ENCODE measurements at regions not wholly inside any gene's neighbourhood (a gene's known extent, or its start where the extent isn't known, plus 50 kb on each side); places are given as distances from the start of the nearest gene placed in this dataset.

GRCh38 chr11:24064309-24064903 is 432.4 kb upstream of the LUZP2 start:
- FAIRE-seq = no peak
- H3K4me3 Mint-ChIP-seq (ENCODE audit: unreplicated experiment) = no peak overlapping the region
- TF ChIP-seq CTCF (IDR thresholded peaks at IDR 0.05; ENCODE audit: insufficient read depth, low read depth, low read length) = no peak
- no peak for TF ChIP-seq EZH2 (IDR thresholded peaks at IDR 0.05; ENCODE audit: insufficient read depth, low read length)
- H4K20me1 ChIP-seq (ENCODE audit: insufficient read depth, low read length) = no peaks in the 10 kb centered on the region
- H2AFZ ChIP-seq (ENCODE audit: low read depth, low read length) = no peak overlapping the region
- peak; percentile 23 for DNase-seq (ENCODE audit: low read depth)
- peaks cover 2% of the 10 kb centered on the region for H3K4me1 Mint-ChIP-seq (ENCODE audit: low read depth, unreplicated experiment)
- H3K9ac ChIP-seq (ENCODE audit: low read length) = no peak overlapping the region
- H3K4me1 ChIP-seq (ENCODE audit: insufficient read depth, low read length) = no peaks in the 10 kb centered on the region
- no peaks in the 10 kb centered on the region for H3K36me3 Mint-ChIP-seq (ENCODE audit: low read depth, unreplicated experiment)
- no peaks in the 10 kb centered on the region for H3K36me3 ChIP-seq (ENCODE audit: insufficient read depth, low read length)
- no peak overlapping the region for H3K4me3 ChIP-seq (ENCODE audit: insufficient read depth, low read depth, low read length)
- no peaks in the 10 kb centered on the region for H3K27me3 Mint-ChIP-seq (ENCODE audit: low read depth, unreplicated experiment)
- H3K9me3 ChIP-seq (ENCODE audit: insufficient read depth, low read depth, low read length) = no peaks in the 10 kb centered on the region
- no peaks in the 10 kb centered on the region for H3K79me2 ChIP-seq (ENCODE audit: insufficient read depth, low read length)
- H3K4me2 ChIP-seq (ENCODE audit: low read length) = peak overlapping the region; percentile 6
- H3K27ac Mint-ChIP-seq (ENCODE audit: unreplicated experiment) = no peak overlapping the region
- no peak overlapping the region for H3K27ac ChIP-seq (ENCODE audit: low read depth, low read length)
- no peaks in the 10 kb centered on the region for H3K27me3 ChIP-seq (ENCODE audit: insufficient read depth, low read length)
- H3K9me3 Mint-ChIP-seq (ENCODE audit: unreplicated experiment) = no peaks in the 10 kb centered on the region

GRCh38 chr11:24068197-24068596 is 428.7 kb upstream of the LUZP2 start:
- no peak overlapping the region for H3K4me2 ChIP-seq (ENCODE audit: low read length)
- H3K36me3 ChIP-seq (ENCODE audit: insufficient read depth, low read length) = no peaks in the 10 kb centered on the region
- Mint-ChIP-seq H3K9me3 (ENCODE audit: unreplicated experiment) (peaks cover 3% of the 10 kb centered on the region), H3K27me3 (ENCODE audit: low read depth, unreplicated experiment) (no peaks in the 10 kb centered on the region), H3K4me1 (ENCODE audit: low read depth, unreplicated experiment) (peaks cover 2% of the 10 kb centered on the region), H3K27ac (ENCODE audit: unreplicated experiment) (no peak overlapping the region), H3K4me3 (ENCODE audit: unreplicated experiment) (no peak overlapping the region), H3K36me3 (ENCODE audit: low read depth, unreplicated experiment) (no peaks in the 10 kb centered on the region)
- H3K4me3 ChIP-seq (ENCODE audit: insufficient read depth, low read depth, low read length) = no peak overlapping the region
- FAIRE-seq = no peak
- no peak for DNase-seq (ENCODE audit: low read depth)
- H3K4me1 ChIP-seq (ENCODE audit: insufficient read depth, low read length) = no peaks in the 10 kb centered on the region
- H3K27ac ChIP-seq (ENCODE audit: low read depth, low read length) = no peak overlapping the region
- no peaks in the 10 kb centered on the region for H4K20me1 ChIP-seq (ENCODE audit: insufficient read depth, low read length)
- no peaks in the 10 kb centered on the region for H3K27me3 ChIP-seq (ENCODE audit: insufficient read depth, low read length)
- no peaks in the 10 kb centered on the region for H3K79me2 ChIP-seq (ENCODE audit: insufficient read depth, low read length)
- no peak overlapping the region for H3K9ac ChIP-seq (ENCODE audit: low read length)
- TF ChIP-seq CTCF (IDR thresholded peaks at IDR 0.05; ENCODE audit: insufficient read depth, low read depth, low read length) (no peak), EZH2 (IDR thresholded peaks at IDR 0.05; ENCODE audit: insufficient read depth, low read length) (no peak)
- H2AFZ ChIP-seq (ENCODE audit: low read depth, low read length) = no peak overlapping the region
- H3K9me3 ChIP-seq (ENCODE audit: insufficient read depth, low read depth, low read length) = no peaks in the 10 kb centered on the region

GRCh38 chr11:24070435-24070834 is 426.4 kb upstream of the LUZP2 start:
- no peak overlapping the region for H3K27ac ChIP-seq (ENCODE audit: low read depth, low read length)
- Mint-ChIP-seq H3K4me1 (ENCODE audit: low read depth, unreplicated experiment) (no peaks in the 10 kb centered on the region), H3K9me3 (ENCODE audit: unreplicated experiment) (peaks cover 5% of the 10 kb centered on the region), H3K27me3 (ENCODE audit: low read depth, unreplicated experiment) (no peaks in the 10 kb centered on the region), H3K4me3 (ENCODE audit: unreplicated experiment) (no peak overlapping the region), H3K36me3 (ENCODE audit: low read depth, unreplicated experiment) (no peaks in the 10 kb centered on the region), H3K27ac (ENCODE audit: unreplicated experiment) (no peak overlapping the region)
- H3K9ac ChIP-seq (ENCODE audit: low read length) = no peak overlapping the region
- DNase-seq (ENCODE audit: low read depth) = no peak
- no peak for FAIRE-seq
- no peak overlapping the region for H3K4me3 ChIP-seq (ENCODE audit: insufficient read depth, low read depth, low read length)
- H2AFZ ChIP-seq (ENCODE audit: low read depth, low read length) = no peak overlapping the region
- H3K79me2 ChIP-seq (ENCODE audit: insufficient read depth, low read length) = no peaks in the 10 kb centered on the region
- H4K20me1 ChIP-seq (ENCODE audit: insufficient read depth, low read length) = no peaks in the 10 kb centered on the region
- no peaks in the 10 kb centered on the region for H3K36me3 ChIP-seq (ENCODE audit: insufficient read depth, low read length)
- no peak overlapping the region for H3K4me2 ChIP-seq (ENCODE audit: low read length)
- H3K4me1 ChIP-seq (ENCODE audit: insufficient read depth, low read length) = no peaks in the 10 kb centered on the region
- no peak for TF ChIP-seq CTCF (IDR thresholded peaks at IDR 0.05; ENCODE audit: insufficient read depth, low read depth, low read length)
- TF ChIP-seq EZH2 (IDR thresholded peaks at IDR 0.05; ENCODE audit: insufficient read depth, low read length) = no peak
- H3K9me3 ChIP-seq (ENCODE audit: insufficient read depth, low read depth, low read length) = no peaks in the 10 kb centered on the region
- H3K27me3 ChIP-seq (ENCODE audit: insufficient read depth, low read length) = no peaks in the 10 kb centered on the region
